GM19372 (cell line): ENCODE measurements at regions not wholly inside any gene's neighbourhood (a gene's known extent, or its start where the extent isn't known, plus 50 kb on each side); places are given as distances from the start of the nearest gene placed in this dataset.

Source experiments
- ATAC-seq: cut with Tn5 transposase; IDR thresholded peaks from one replicate; pipeline ENCODE4 v1.9.1; 2021; ENCODE audit warnings: mild to moderate bottlenecking, low read depth, moderate library complexity; ENCODE audit not compliant: unreplicated experiment

- no peak for ATAC-seq
These were observed 174.3 kb upstream of the CRY1 start for GRCh38 chr12:107267604-107268003.

- ATAC-seq: no peak
These were observed 178.2 kb upstream of the CRY1 start for GRCh38 chr12:107271523-107271922.

- no peak for ATAC-seq
These were observed 182.2 kb upstream of the CRY1 start for GRCh38 chr12:107275530-107275929.

- no peak for ATAC-seq
These were observed 184.5 kb upstream of the CRY1 start for GRCh38 chr12:107277855-107278254.

GRCh38 chr12:107282628-107283027 is 189.3 kb upstream of the CRY1 start:
- no peak for ATAC-seq

- no peak for ATAC-seq
These were observed 190.3 kb upstream of the CRY1 start for GRCh38 chr12:107283652-107284051.

- ATAC-seq: no peak
These were observed 191.3 kb upstream of the CRY1 start for GRCh38 chr12:107284692-107285091.

GRCh38 chr12:107287436-107288413 is 194.4 kb upstream of the CRY1 start:
- no peak for ATAC-seq

GRCh38 chr12:107288414-107289127 is 195.2 kb upstream of the CRY1 start:
- no peak for ATAC-seq

- no peak for ATAC-seq
These were observed 197.7 kb upstream of the CRY1 start for GRCh38 chr12:107291018-107291417.

- no peak for ATAC-seq
These were observed 203.3 kb upstream of the CRY1 start for GRCh38 chr12:107296681-107297089.

- no peak for ATAC-seq
These were observed 209.4 kb upstream of the CRY1 start for GRCh38 chr12:107302649-107303341.

GRCh38 chr12:107304588-107305532 is 211.5 kb upstream of the CRY1 start:
- ATAC-seq: no peak

GRCh38 chr12:107306141-107306659 is 212.9 kb upstream of the CRY1 start:
- ATAC-seq: no peak

GRCh38 chr12:107308310-107308709 is 215.0 kb upstream of the CRY1 start:
- ATAC-seq: no peak

GRCh38 chr12:107309020-107309419 is 215.7 kb upstream of the CRY1 start:
- ATAC-seq: no peak

GRCh38 chr12:107310621-107311020 is 217.3 kb upstream of the CRY1 start:
- no peak for ATAC-seq

- ATAC-seq: no peak
These were observed 218.3 kb upstream of the CRY1 start for GRCh38 chr12:107311682-107312081.

- no peak for ATAC-seq
These were observed 224.6 kb upstream of the CRY1 start for GRCh38 chr12:107317751-107318555.
